Thoracic aorta (tissue), 2 donors: ENCODE measurements at regions not wholly inside any gene's neighbourhood (a gene's known extent, or its start where the extent isn't known, plus 50 kb on each side); places are given as distances from the start of the nearest gene placed in this dataset.

Experiments
- ATAC-seq: fragments of 150-250 bp; one replicate; pipeline ENCODE4 v1.8.0; 2017; ENCODE audit warnings: low read depth; ENCODE audit not compliant: insufficient number of reproducible peaks, low FRiP score
- DNase-seq: peaks from one replicate; pipeline ENCODE4 v3.0.0-alpha.2; 2020; ENCODE audit warnings: low spot score
- H3K27ac ChIP-seq, 2 donors: fragments of 200-600 bp; sonication (generic); 1 replicate in 1 of 2; 2 replicates in 1 of 2; pipeline ENCODE4 v1.5.1; 2016; ENCODE audit warnings: mild to moderate bottlenecking in 2 of 2, moderate library complexity in 2 of 2
- H3K27me3 ChIP-seq: fragments of 200-600 bp; sonication (generic); replicated peaks from 2 replicates; pipeline ENCODE4 v1.6.0; 2016; ENCODE audit warnings: mild to moderate bottlenecking; ENCODE audit not compliant: insufficient read depth
- H3K36me3 ChIP-seq: fragments of 200-600 bp; sonication (generic); one replicate; pipeline ENCODE4 v1.5.1; 2016
- H3K4me1 ChIP-seq, 2 donors: fragments of 200-600 bp; sonication (generic); 1 replicate in 1 of 2; 2 replicates in 1 of 2; pipeline versions ENCODE4 v1.5.1 to v1.6.0; 2016; ENCODE audit warnings: low read depth in 2 of 2, mild to moderate bottlenecking in 1 of 2; ENCODE audit not compliant: control insufficient read depth in 1 of 2
- H3K4me3 ChIP-seq: fragments of 200-600 bp; sonication (generic); 2 replicates; pipeline ENCODE4 v1.5.1; 2016; ENCODE audit warnings: mild to moderate bottlenecking
- H3K9me3 ChIP-seq: fragments of 200-600 bp; sonication (generic); 2 replicates; pipeline ENCODE4 v1.5.1; 2016
- CTCF ChIP-seq: fragments of 200-600 bp; sonication (generic); IDR thresholded peaks from one replicate; pipeline ENCODE4 v1.5.1; 2019; ENCODE audit warnings: antibody characterized with exemption

- no peaks in the 10 kb centered on the region for H3K27me3 ChIP-seq
- no peaks in the 10 kb centered on the region for H3K4me1 ChIP-seq
- no peaks in the 10 kb centered on the region for H3K36me3 ChIP-seq
- ATAC-seq (no peak), DNase-seq (no peak)
- no peak overlapping the region for H3K4me3 ChIP-seq
- no peaks in the 10 kb centered on the region for H3K9me3 ChIP-seq
- no peak for TF ChIP-seq CTCF
- no peak overlapping the region for H3K27ac ChIP-seq
These were observed 75.3 kb upstream of the CACNA1A start for GRCh38 chr19:13581576-13581975.

GRCh38 chr19:13579388-13580060 lies 73.2 kb upstream of the CACNA1A start:
- no peaks in the 10 kb centered on the region for H3K9me3 ChIP-seq
- H3K27me3 ChIP-seq, result no peaks in the 10 kb centered on the region
- peak overlapping the region in 1 of 2 donors; percentile 52 for H3K27ac ChIP-seq
- no peaks in the 10 kb centered on the region for H3K36me3 ChIP-seq
- no peak for TF ChIP-seq CTCF
- DNase-seq, result no peak
- ATAC-seq, result peak; percentile 36
- H3K4me1 ChIP-seq, result peaks cover 0 to 7% of the 10 kb centered on the region in 2 donors
- no peak overlapping the region for H3K4me3 ChIP-seq

GRCh38 chr19:13576726-13577125 lies 70.4 kb upstream of the CACNA1A start:
- Histone ChIP-seq H3K27me3 (no peaks in the 10 kb centered on the region), H3K27ac (no peak overlapping the region), H3K36me3 (no peaks in the 10 kb centered on the region), H3K4me3 (no peak overlapping the region), H3K4me1 (peaks cover 0 to 8% of the 10 kb centered on the region in 2 donors), H3K9me3 (no peaks in the 10 kb centered on the region)
- no peak for TF ChIP-seq CTCF
- DNase-seq (no peak), ATAC-seq (no peak)

- no peaks in the 10 kb centered on the region for H3K27me3 ChIP-seq
- ATAC-seq, result no peak
- no peak overlapping the region for H3K27ac ChIP-seq
- H3K4me3 ChIP-seq, result no peak overlapping the region
- peaks cover 0 to 8% of the 10 kb centered on the region in 2 donors for H3K4me1 ChIP-seq
- no peak for DNase-seq
- no peak for TF ChIP-seq CTCF
- no peaks in the 10 kb centered on the region for H3K9me3 ChIP-seq
- H3K36me3 ChIP-seq, result no peaks in the 10 kb centered on the region
These were observed 68.7 kb upstream of the CACNA1A start for GRCh38 chr19:13574933-13575332.

- no peak overlapping the region for H3K27ac ChIP-seq
- H3K9me3 ChIP-seq, result no peaks in the 10 kb centered on the region
- ATAC-seq (no peak), DNase-seq (no peak)
- H3K36me3 ChIP-seq, result no peaks in the 10 kb centered on the region
- TF ChIP-seq CTCF, result no peak
- H3K4me1 ChIP-seq, result peaks cover 0 to 8% of the 10 kb centered on the region in 2 donors
- H3K27me3 ChIP-seq, result no peaks in the 10 kb centered on the region
- H3K4me3 ChIP-seq, result no peak overlapping the region
These were observed 66.9 kb upstream of the CACNA1A start for GRCh38 chr19:13573056-13573667.
